ENCODE measurements at regions not wholly inside any gene's neighbourhood (a gene's known extent, or its start where the extent isn't known, plus 50 kb on each side); places are given as distances from the start of the nearest gene placed in this dataset.
"Not testable (repeated sequence)": the region's sequence is repeated elsewhere in the genome, so short reads cannot be mapped to it uniquely, and the experiment has no call there.

DNA sequence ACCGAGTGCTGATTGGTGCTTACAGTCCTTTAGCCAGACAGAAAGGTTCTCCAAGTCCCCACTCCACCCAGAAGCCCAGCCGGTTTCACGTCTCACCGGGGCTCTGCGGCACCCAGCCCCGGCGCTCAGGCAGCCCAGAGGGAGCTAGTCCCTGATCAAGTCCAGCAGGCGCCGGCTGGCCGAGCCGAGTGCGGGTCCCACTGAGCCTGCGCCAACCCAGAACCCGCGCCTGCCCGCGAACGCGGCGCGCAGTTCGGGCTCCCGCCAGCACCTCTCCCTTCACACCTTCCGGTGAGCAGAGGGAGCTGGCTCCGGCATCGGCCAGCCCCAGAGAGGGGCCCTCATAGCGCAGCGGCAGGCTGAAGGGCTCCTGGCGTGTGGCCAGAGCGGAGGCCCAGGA is 481.6 kb upstream of the CHD1 start:
- TF ChIP-seq, protein P1, sequence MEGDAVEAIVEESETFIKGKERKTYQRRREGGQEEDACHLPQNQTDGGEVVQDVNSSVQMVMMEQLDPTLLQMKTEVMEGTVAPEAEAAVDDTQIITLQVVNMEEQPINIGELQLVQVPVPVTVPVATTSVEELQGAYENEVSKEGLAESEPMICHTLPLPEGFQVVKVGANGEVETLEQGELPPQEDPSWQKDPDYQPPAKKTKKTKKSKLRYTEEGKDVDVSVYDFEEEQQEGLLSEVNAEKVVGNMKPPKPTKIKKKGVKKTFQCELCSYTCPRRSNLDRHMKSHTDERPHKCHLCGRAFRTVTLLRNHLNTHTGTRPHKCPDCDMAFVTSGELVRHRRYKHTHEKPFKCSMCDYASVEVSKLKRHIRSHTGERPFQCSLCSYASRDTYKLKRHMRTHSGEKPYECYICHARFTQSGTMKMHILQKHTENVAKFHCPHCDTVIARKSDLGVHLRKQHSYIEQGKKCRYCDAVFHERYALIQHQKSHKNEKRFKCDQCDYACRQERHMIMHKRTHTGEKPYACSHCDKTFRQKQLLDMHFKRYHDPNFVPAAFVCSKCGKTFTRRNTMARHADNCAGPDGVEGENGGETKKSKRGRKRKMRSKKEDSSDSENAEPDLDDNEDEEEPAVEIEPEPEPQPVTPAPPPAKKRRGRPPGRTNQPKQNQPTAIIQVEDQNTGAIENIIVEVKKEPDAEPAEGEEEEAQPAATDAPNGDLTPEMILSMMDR (IDR thresholded peaks at IDR 0.05; ENCODE audit: low read length): not testable (repeated sequence)
- TF ChIP-seq EZH2phosphoT487 (IDR thresholded peaks at IDR 0.05; ENCODE audit: low read length); EZH2 (optimal IDR thresholded peaks at IDR 0.05; ENCODE audit: low read depth, low read length): not testable (repeated sequence)

All from MM.1S (cell line).